ENCODE measurements at regions not wholly inside any gene's neighbourhood (a gene's known extent, or its start where the extent isn't known, plus 50 kb on each side); places are given as distances from the start of the nearest gene placed in this dataset.
"Not testable (repeated sequence)": the region's sequence is repeated elsewhere in the genome, so short reads cannot be mapped to it uniquely, and the experiment has no call there.

GRCh38 chr12:22812531-22812930, 187.6 kb downstream of the ETNK1 start:
- DNase-seq = no peak

GRCh38 chr12:22821985-22822384, 197.0 kb downstream of the ETNK1 start:
- DNase-seq = peak; percentile 80

DNA sequence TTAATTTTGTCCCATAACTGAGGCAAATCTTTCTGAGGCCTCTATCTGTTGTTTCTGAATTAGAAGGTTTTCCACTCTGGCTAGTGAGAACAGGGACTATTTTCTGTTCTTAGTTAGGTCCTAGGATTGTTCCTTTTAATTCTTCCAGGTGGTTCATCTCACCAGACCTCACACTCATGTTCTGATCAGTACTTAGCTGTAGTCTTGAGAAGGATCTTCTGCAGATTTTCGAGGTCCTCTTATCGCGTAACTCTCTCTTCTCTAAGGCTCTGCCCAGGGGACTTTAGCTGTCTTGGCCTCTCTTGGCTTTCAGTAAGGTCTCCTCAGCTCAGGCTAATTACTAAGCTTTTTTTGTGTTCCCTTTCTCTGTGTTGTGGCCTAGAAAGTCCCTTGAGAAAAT, 201.1 kb downstream of the ETNK1 start:
- no peak for DNase-seq

DNA sequence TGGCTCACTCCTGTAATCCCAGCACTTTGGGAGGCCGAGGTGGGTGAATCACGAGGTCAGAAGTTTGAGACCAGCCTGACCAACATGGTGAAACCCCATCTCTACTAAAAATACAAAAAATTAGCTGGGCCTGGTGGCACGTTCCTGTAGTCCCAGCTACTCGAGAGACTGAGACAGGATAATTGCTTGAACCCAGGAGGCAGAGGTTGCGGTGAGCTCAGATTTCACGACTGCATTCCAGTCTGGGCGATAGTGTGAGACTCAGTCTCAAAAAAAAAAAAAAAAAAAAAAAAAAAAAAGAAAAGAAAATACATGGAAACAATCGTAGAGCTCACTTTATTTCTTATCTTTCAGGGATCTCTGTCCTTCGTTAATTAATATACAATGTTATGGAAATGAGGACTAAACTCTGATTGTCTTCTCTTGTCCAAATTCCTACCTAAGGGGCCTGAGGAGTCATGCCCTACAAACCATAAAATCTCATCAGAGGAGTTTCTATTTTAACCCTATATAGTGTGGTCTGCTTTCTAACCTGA, 201.5 kb downstream of the ETNK1 start:
- DNase-seq = not testable (repeated sequence)

GRCh38 chr12:22828066-22828465, 203.1 kb downstream of the ETNK1 start:
- DNase-seq = no peak

DNA sequence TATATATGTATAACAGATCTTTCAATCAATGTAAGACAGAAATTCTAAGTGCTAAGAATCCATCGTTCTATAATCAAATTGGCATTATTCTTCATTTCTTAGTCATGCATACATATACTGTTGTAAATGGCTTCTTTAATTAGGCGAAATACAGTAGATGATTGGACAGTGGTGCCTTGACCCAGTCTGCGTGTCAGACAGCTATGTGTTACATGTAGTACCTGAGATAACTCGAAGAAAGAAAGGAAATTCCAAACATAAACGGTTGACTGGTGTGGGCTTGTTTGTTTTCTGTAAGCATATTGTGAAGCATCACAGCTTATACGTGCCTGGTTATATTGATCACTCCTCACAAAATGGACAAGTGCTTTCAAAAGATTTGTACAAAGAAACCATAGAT, 210.5 kb downstream of the ETNK1 start:
- no peak for DNase-seq

GRCh38 chr12:22850185-22850584, 225.2 kb downstream of the ETNK1 start:
- DNase-seq = no peak

- DNase-seq = no peak
Observed at GRCh38 chr12:22851532-22851931, 226.6 kb downstream of the ETNK1 start.

GRCh38 chr12:22855456-22855855, 230.5 kb downstream of the ETNK1 start:
- DNase-seq = no peak

GRCh38 chr12:22856178-22856577, 231.2 kb downstream of the ETNK1 start:
- DNase-seq = no peak

DNA sequence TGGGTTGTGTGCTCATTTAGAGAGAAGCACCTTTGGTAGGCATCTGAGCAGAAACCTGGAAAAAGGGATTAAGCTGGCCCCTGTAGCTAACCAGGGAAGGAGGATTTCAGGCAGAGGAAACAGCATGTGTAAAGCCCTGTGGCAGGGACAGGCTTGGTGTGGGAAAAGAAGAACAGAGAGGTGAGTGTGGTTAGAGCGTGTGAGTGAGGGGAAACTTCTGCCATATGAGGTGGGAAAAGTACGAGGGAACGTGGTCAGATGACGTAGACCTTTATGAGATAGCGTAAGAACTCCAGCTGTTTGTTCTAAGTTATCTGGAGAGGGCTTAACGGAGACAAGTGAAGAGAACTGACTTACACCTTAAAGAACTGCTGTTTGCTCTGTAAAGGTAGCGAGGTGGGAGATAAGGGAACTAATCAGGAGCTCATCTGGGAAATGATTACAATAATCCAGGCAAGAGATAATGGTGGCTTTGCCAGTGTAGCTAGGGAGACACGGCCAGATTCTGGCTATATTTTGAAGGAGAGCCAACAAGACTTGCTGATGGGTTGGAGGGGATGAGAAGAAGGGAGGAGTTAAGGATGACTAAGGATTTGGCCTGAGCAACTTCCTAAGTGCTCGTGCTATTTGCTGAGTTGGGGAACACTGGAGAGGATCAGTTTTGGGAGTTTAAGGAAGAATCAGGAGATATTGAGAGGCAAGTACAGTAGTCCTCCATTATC, 234.0 kb downstream of the ETNK1 start:
- DNase-seq = no peak

DNA sequence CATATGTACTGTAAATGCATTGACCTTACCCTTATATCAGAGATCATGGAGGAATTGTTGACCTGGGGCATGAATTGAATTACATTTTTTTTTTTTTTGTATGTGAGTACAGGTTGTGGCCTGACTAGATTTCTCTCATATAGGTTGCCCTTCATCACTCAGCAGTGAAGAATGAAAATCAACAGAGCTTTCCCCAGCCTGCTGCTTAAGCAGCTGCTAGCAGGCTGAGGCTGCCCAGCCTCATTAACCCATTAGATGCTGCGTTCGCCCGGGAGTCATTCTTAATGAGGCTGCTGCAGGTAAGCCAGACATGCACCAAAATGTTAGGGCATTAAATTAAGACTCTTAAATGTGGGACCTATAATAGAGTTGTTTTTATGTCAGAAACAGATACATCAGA, 236.0 kb downstream of the ETNK1 start:
- DNase-seq = no peak

GRCh38 chr12:22865822-22866221, 240.9 kb downstream of the ETNK1 start:
- no peak for DNase-seq

- DNase-seq = no peak
Observed at GRCh38 chr12:22866406-22866805, 241.4 kb downstream of the ETNK1 start.

- DNase-seq = no peak
Observed at GRCh38 chr12:22874151-22874550, 249.2 kb downstream of the ETNK1 start.

DNA sequence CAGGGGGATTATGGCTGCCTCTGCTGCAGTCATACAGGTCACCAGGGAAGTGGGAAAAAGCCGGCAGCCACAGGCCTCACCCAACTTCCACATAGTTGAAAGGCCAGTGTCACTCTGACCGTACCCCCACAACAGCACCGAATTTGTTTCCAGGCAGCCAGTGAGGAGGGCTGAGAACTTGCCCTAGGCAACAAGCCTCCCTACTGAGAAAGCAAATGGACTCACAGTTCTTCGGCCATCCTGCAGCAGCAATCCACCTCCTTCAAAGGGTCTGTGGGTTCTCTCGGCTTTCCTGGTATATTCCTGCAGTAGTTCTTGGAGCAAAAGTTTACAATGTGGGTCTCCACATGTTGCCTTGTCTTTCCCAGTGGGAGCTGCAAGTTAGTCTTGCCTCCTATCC, 251.3 kb downstream of the ETNK1 start:
- no peak for DNase-seq

GRCh38 chr12:22879203-22879602, 254.2 kb downstream of the ETNK1 start:
- no peak for DNase-seq

DNA sequence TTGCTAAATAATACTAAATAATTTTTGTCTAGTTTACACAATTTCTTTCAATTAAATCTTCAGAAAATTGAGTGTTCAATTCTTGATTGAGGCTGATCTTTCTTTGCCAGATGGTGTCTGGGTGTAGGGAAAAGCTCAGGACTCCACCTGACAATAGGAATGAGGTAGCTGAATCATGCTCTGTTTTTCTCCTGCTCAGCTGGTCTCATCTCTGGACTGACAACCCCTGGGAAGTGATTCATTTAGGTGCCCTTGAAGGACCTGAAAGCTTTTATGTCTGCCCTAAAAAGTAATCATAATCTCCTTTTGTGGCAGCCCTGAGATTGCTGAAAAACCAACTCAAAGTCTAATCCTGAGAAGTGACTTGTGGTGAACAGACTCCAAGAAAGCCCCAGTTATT, 255.4 kb downstream of the ETNK1 start:
- DNase-seq = no peak

DNA sequence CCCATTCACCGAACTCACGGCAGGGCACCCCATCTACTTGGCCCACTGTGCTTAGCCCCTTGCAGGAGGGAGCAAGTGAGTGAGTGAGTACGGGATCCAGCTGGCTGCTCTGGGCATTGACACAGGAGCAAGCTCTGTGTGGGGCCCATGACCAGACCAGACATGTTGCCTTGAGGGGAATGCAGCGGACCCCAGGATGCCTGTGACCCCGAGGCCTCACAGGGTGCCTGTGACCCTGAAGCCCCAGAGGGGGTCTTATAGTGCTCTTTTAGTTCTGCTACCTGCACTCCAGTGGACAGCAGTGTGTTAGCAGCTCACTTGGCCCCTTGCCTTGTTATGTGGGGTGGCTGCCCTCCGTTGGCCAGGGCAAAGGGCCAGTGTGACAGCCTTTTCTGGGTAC, 255.8 kb downstream of the ETNK1 start:
- DNase-seq = no peak

DNA sequence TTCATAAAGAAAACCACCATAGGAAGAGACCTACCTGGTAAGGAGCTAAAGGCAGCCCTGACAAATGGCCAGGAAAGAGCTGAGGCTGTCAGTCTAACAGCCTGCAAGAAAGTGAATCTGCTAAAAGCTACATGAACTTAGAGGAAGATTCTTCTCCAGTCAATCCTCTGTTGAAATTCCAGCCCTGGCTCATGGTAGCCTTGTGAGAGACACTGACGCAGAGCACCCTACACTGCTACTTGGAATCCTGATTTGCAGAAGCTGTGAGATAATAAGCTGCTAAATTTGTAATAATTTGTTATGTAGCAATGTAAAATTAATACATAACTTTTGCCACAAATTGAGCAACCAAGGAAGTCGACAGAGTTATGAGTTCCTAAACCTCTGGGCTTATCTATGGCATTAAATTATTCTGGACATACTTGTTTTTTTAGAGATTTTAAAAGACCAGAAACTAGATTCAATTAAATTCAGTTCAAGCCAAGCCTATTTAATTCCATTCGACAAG, 257.0 kb downstream of the ETNK1 start:
- DNase-seq = no peak

GRCh38 chr12:22882559-22882958, 257.6 kb downstream of the ETNK1 start:
- DNase-seq = no peak

DNA sequence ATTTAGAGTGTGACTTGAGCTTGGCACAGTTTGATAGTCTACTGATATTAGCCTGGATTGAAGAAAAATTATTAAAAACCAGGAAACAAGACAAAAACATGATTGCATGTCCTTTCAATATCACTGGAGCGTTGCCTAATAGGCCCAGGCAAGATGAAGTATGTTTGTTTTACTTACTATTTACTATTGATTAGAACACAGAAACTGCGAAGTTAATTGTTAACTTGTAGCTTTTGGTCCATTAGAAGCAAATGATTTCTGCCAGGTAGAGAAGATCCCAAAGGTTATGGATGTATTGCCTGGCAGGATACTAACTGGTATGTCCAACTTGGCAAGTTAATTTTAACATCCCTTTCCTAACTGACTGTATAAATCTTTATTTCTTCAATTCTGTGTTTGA, 268.9 kb downstream of the ETNK1 start:
- DNase-seq = no peak

- peak; percentile 77 for DNase-seq
Observed at GRCh38 chr12:22899184-22899583, 274.2 kb downstream of the ETNK1 start.

GRCh38 chr12:22900401-22900800, 275.4 kb downstream of the ETNK1 start:
- DNase-seq = no peak

DNA sequence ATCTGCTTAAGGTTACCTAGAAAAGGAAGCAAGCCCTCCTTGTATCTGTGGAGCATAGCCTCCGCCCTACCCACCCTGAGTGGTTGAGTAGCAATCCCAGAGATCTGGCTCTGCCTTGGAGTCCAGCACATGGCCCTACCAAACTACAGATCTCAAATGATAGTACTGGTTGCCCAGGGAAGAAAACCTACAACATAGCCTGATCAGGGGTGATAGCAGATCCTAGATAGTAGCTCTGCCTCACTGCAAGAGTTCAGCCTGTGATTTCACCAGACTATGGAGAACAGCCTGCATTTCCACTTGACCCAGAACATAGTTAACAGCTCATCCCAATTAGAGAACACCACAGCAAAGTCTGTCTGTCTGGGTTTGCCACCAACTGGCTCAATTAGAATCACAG, 279.5 kb downstream of the ETNK1 start:
- DNase-seq = no peak

Data from islet precursor cell (in vitro differentiated cells).